ENCODE measurements at regions not wholly inside any gene's neighbourhood (a gene's known extent, or its start where the extent isn't known, plus 50 kb on each side); places are given as distances from the start of the nearest gene placed in this dataset.

- Histone ChIP-seq H4K20me1 (ENCODE audit: insufficient read depth) (no peaks in the 10 kb centered on the region; the same call in 1 of the 2 replicates), H3K27me3 (ENCODE audit: insufficient read depth, low read length) (no peaks in the 10 kb centered on the region), H3K9ac (ENCODE audit: low read length) (no peak overlapping the region), H3K9me2 (ENCODE audit: insufficient read depth) (no peaks in the 10 kb centered on the region), H3K79me2 (ENCODE audit: insufficient read depth, low read length) (no peaks in the 10 kb centered on the region), H2AFZ (ENCODE audit: low read depth, low read length, poor library complexity, severe bottlenecking) (no peak overlapping the region), H3K4me3 (replicated peaks in 1 of 2; ENCODE audit: low read depth in 1 of 2, low read length in 2 of 2) (no peak overlapping the region), H3K4me1 (ENCODE audit: control insufficient read depth in 1 of 2, insufficient read depth in 2 of 2, low read length in 2 of 2) (no peaks in the 10 kb centered on the region), H3K9me3 (ENCODE audit: control insufficient read depth in 1 of 2, insufficient read depth in 1 of 2, low read depth in 1 of 2, low read length in 2 of 2) (peaks cover 0 to 10% of the 10 kb centered on the region in 2 experiments; a peak in 2 of 4 replicates), H3K4me2 (ENCODE audit: low read length) (no peak overlapping the region), H3K36me3 (ENCODE audit: control insufficient read depth in 1 of 2, insufficient read depth in 2 of 2, low read length in 2 of 2) (no peaks in the 10 kb centered on the region), H3K27ac (ENCODE audit: low read depth, low read length) (no peak overlapping the region)
- TF ChIP-seq RAD21 (IDR thresholded peaks at IDR 0.05; ENCODE audit: low read depth) (peak; percentile 7; the same call in 1 of the 2 replicates), POLR2A (IDR thresholded peaks at IDR 0.05; ENCODE audit: borderline replicate concordance, extremely low read depth, insufficient read depth, insufficient read length) (no peak)
- TF ChIP-seq, protein P1, sequence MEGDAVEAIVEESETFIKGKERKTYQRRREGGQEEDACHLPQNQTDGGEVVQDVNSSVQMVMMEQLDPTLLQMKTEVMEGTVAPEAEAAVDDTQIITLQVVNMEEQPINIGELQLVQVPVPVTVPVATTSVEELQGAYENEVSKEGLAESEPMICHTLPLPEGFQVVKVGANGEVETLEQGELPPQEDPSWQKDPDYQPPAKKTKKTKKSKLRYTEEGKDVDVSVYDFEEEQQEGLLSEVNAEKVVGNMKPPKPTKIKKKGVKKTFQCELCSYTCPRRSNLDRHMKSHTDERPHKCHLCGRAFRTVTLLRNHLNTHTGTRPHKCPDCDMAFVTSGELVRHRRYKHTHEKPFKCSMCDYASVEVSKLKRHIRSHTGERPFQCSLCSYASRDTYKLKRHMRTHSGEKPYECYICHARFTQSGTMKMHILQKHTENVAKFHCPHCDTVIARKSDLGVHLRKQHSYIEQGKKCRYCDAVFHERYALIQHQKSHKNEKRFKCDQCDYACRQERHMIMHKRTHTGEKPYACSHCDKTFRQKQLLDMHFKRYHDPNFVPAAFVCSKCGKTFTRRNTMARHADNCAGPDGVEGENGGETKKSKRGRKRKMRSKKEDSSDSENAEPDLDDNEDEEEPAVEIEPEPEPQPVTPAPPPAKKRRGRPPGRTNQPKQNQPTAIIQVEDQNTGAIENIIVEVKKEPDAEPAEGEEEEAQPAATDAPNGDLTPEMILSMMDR (IDR thresholded peaks at IDR 0.05 in 2 of 3, conservative IDR thresholded peaks at IDR 0.05 in 1 of 3; ENCODE audit: borderline replicate concordance in 1 of 3, insufficient read depth in 1 of 3, low read depth in 2 of 3, low read length in 2 of 3) = peak in 2 of 3 experiments; percentile 23 to 44; a peak in 3 of 6 replicates
- ATAC-seq (no peak), DNase-seq (ENCODE audit: low read depth, low spot score) (no peak)
- intact Hi-C loops (cut with micrococcal nuclease) = no loop called here
- ChIA-PET RAD21 (ENCODE audit: low non-redundant PET in 1 of 2, low total read pairs in 2 of 2, uncharacterized antibody in 2 of 2, unreplicated experiment in 2 of 2) (no interaction called here), CTCF (no interaction called here), POLR2A (no interaction called here)
- no TSS peak for BruUV-seq (replicated peaks)
Measured at GRCh38 chr6:165098165-165098564, 211.2 kb downstream of the C6orf118 start.

DNA sequence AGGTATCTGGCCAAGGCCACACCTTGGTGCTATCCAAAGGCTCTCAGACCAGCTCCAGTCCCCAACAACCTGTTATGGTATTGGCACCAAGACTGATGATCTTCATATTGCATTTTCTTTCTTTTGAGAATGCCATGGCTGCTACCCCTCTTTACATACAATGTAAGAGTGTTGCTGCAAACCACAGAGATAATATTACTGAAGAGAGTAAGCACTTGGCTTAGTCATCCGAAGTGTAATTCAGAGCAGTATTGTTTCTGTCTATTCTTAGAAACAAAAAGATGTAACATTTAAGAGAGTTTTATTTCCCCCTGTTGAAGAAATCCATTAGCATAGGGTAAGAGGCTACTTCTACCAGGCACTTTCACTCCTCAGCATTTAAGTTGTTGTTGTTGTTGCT lies 212.5 kb downstream of the C6orf118 start:
- Histone ChIP-seq H2AFZ (ENCODE audit: low read depth, low read length, poor library complexity, severe bottlenecking) (no peak overlapping the region), H3K9ac (ENCODE audit: low read length) (no peak overlapping the region), H3K27ac (ENCODE audit: low read depth, low read length) (no peak overlapping the region), H4K20me1 (ENCODE audit: insufficient read depth) (no peaks in the 10 kb centered on the region; the same call in 1 of the 2 replicates), H3K4me1 (ENCODE audit: control insufficient read depth in 1 of 2, insufficient read depth in 2 of 2, low read length in 2 of 2) (no peaks in the 10 kb centered on the region), H3K4me3 (replicated peaks in 1 of 2; ENCODE audit: low read depth in 1 of 2, low read length in 2 of 2) (no peak overlapping the region), H3K4me2 (ENCODE audit: low read length) (no peak overlapping the region), H3K9me2 (ENCODE audit: insufficient read depth) (no peaks in the 10 kb centered on the region), H3K27me3 (ENCODE audit: insufficient read depth, low read length) (no peaks in the 10 kb centered on the region), H3K79me2 (ENCODE audit: insufficient read depth, low read length) (no peaks in the 10 kb centered on the region), H3K36me3 (ENCODE audit: control insufficient read depth in 1 of 2, insufficient read depth in 2 of 2, low read length in 2 of 2) (no peaks in the 10 kb centered on the region), H3K9me3 (ENCODE audit: control insufficient read depth in 1 of 2, insufficient read depth in 1 of 2, low read depth in 1 of 2, low read length in 2 of 2) (peaks cover 0 to 15% of the 10 kb centered on the region in 2 experiments; a peak in 2 of 4 replicates)
- ATAC-seq (no peak), DNase-seq (ENCODE audit: low read depth, low spot score) (no peak)
- intact Hi-C loops (cut with micrococcal nuclease) = no loop called here
- ChIA-PET POLR2A (no interaction called here), RAD21 (ENCODE audit: low non-redundant PET in 1 of 2, low total read pairs in 2 of 2, uncharacterized antibody in 2 of 2, unreplicated experiment in 2 of 2) (no interaction called here), CTCF (no interaction called here)
- BruUV-seq (replicated peaks) = no TSS peak
- TF ChIP-seq POLR2A (IDR thresholded peaks at IDR 0.05; ENCODE audit: borderline replicate concordance, extremely low read depth, insufficient read depth, insufficient read length) (no peak), CEBPB (IDR thresholded peaks at IDR 0.05; ENCODE audit: low read depth) (no peak), ZNF274 (IDR thresholded peaks at IDR 0.05; ENCODE audit: low read depth, low read length) (no peak), MAX (IDR thresholded peaks at IDR 0.05) (no peak), TCF7L2 (IDR thresholded peaks at IDR 0.05; ENCODE audit: borderline replicate concordance, extremely low read depth, insufficient read depth, insufficient read length) (no peak), EGR1 (IDR thresholded peaks at IDR 0.05; ENCODE audit: low read depth) (no peak), SIN3A (IDR thresholded peaks at IDR 0.05; ENCODE audit: low read depth) (no peak), EZH2 (IDR thresholded peaks at IDR 0.05) (no peak), SP1 (IDR thresholded peaks at IDR 0.05; ENCODE audit: low read depth) (no peak), SRF (IDR thresholded peaks at IDR 0.05; ENCODE audit: low read depth) (no peak), REST (IDR thresholded peaks at IDR 0.05; ENCODE audit: low read depth) (no peak), CBX3 (IDR thresholded peaks at IDR 0.05; ENCODE audit: low read depth) (no peak), RAD21 (IDR thresholded peaks at IDR 0.05; ENCODE audit: low read depth) (no peak), FOSL1 (IDR thresholded peaks at IDR 0.05; ENCODE audit: low read depth) (no peak), EZH2phosphoT487 (IDR thresholded peaks at IDR 0.05; ENCODE audit: borderline replicate concordance) (no peak)
- TF ChIP-seq, protein P2, sequence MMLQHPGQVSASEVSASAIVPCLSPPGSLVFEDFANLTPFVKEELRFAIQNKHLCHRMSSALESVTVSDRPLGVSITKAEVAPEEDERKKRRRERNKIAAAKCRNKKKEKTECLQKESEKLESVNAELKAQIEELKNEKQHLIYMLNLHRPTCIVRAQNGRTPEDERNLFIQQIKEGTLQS (IDR thresholded peaks at IDR 0.05) = no peak
